GM18870 (cell line): ENCODE measurements at regions not wholly inside any gene's neighbourhood (a gene's known extent, or its start where the extent isn't known, plus 50 kb on each side); places are given as distances from the start of the nearest gene placed in this dataset.

Source experiments
- ATAC-seq: cut with Tn5 transposase; IDR thresholded peaks from one replicate; pipeline ENCODE4 v1.9.1; 2021; ENCODE audit warnings: moderate library complexity; ENCODE audit not compliant: unreplicated experiment

DNA sequence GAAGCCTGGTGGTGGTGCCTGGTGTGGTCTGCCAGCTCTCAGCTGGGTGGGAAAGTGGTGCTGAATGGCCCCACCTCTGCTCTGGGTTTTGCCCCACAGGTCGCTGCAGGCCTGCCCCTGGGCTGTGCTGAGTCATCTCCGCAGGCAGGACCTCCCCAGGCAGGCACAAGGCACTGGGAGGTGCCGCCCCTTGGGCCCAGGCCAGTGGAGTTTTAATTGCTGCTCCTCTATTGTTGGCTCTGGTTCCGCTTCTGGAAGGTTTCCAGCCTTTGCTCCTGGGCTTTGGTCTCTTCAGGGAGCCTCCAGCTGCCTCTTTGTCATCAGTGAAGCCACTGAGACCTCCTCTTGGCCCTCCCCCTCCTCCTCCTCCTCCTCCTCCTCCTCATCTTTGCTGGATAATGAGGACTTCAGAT lies 180.3 kb upstream of the GRB10 start:
- peak; percentile 65 for ATAC-seq

DNA sequence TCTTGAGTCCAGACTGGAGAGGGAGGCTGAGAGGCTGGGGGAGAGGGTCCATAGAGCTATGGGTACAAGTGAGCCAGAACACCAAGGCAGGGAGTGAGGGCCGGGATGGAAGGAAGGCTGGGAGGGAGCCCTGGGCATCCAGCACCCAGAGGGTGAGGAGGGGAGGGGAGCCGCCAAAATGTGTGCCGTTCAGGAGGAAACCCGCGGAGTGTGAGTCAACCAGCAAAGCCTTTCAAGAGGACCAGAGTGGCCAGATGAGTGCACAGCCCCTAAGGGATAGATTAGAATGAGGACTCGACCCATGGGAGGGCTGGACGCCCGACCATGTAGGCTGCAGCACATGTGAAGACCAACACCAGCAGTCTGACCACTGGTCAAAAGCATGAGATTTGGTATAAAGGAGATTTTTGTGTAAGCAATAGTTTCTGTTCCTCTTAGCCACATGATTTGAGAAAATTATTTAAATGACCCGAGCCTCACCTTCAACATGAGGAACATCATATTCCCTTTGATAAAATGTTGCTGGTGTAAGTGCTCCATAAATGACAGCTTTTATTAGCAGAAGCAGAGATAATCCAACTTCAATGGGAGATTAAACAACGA lies 179.7 kb upstream of the GRB10 start:
- ATAC-seq: peak; percentile 24

DNA sequence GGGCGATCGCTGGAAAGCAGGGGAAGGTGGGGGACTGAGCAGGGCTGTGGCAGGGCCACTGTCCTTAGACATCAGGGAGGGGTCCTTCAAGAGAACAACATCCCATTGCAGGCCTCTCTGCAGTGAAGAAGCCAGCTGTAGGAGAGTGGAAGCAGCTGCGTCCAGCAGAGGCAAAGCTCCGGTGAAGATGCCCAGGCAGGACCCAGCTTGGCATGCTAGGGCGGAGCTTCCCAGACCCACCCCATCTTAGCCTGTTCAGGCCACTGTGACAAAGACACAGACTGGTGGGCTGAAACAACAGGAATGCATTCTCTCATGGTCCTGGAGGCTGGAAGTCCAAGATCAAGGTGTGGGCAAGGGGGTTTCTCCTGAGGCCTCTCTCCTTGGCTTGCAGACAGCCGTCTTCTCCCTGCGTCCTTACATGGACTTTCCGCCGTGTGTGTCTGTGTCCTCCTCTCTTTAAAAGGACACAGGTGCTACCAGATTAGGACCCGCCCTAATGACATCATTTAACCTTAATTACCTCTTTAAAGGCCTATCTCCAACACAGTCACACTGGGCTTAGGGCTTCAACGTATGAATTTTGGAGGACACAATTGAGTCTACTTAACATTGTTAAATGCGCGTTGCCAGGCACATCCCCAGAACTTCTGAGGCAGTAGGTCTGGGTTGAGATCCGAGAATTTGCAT lies 178.1 kb upstream of the GRB10 start:
- ATAC-seq: no peak

DNA sequence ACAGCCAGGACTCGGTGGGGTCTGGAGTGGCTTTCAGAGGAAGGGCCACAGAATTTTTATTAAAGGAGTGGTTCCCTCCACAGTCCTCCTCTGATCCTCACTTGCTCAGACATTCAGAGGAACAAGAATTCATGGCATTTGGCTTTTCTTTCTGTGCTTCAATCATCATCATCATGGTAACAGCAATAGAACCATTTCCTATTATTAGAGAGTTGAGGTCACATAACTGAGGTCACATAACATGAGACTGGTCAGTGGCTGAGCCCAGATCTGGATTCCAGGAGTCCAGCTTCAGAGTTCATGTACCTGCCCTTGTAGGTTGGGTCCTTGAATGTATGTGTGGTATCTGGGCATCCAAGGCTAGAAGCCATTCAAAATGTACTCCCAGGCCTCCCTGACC lies 177.3 kb upstream of the GRB10 start:
- ATAC-seq: no peak

DNA sequence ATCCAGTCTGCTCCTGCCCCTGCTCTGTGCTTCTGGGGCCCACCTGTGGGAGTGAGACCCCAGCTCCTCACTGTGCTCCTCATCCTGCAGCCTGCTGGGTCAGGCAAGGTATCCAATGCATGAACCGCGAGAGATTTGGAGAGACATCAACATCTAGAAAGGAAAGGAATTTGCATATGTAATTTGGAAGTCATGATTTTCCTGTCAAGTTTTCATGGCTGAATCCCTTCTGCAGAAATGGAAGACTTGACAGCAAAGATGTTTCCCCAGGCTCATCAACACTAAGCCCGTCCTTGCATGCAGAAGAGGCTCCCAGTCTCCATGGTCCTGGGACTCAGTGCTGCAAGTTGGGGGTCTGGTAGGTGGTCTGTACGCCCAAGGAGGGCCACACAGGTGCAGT lies 176.9 kb upstream of the GRB10 start:
- no peak for ATAC-seq

DNA sequence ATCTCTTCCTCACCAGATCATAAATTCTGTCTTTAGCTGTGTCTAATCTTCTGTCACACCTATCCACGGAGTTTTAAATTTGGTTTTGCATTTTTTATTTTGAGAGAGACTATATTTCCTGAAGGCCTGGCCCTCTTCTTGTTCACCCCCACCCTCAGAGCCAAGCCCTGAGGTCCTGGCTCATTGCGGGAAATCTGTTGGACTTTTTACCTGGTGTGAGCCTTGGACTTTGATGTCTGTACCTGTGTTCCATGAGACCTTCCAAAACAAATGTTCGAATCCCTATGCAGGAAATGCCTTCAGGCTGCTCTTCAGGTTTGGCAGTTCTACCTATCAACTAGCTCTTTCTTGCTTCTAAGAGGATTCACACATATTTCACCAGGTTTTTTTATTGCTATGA lies 175.2 kb upstream of the GRB10 start:
- no peak for ATAC-seq

DNA sequence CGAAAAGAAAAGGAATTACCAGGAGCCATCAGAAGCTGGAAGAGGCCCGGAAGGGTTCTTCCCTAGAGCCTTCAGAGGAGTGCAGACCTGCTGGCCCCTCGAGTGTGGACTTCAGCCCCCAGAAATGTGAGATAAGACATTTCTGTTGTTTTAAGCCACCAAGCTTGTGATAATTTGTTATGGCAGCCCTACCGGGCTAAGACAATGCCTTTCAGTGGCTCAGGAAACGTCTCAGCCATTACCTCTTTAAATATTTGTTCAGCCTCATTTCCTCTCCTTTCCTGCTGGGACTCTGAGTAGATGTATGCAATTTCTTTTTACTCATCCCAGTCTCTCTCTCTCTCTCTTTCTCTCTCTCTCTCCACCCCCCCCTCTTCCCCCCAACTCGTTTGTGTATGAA lies 174.7 kb upstream of the GRB10 start:
- no peak for ATAC-seq

DNA sequence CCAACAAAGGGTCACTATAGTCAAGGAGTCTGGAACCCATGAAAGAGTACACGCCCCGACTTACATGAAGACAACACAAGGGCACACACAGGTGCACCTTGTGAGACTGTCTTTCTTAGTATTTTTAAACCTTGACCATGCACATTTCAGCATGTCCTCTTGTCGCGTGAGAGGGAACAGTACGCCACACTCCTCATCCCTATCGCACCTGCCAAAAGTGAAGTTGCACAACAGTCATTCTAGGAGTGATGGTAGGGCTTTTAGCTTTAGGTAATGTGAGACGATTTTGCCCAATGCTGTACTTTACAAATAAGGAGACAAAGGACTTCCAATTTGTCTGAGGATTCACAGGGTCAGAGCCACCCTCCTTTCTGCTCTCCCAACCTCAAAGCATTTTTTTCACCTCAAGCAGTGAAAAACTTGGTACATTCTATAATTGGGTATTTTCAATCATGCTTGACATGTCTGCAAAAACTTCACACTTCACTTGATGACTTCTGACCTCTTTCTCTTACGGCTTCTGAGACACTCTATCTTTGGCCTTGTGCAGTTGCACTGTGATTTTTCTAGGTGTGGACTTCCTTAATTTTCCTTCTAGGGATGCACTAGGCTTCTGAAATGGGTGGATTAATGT lies 173.9 kb upstream of the GRB10 start:
- no peak for ATAC-seq

DNA sequence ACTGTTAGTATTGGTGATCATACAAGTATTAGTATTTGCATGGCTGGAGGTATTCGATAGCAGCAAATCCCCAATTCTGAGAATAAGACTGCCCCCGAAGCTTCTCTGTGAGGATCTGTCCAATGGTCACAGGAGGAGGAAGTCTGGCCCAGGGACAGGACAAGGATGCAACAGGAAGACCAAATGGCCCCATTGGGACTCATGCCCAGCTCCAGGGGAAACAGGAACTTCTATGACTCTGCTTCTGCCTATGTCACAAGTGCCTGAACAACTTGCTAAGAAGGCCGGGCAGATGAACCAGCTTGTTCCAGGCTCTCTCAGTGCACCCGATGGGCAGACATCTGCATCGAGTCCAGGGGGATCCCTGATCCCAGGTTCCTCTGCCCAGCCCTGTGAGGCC lies 172.0 kb upstream of the GRB10 start:
- ATAC-seq: no peak

DNA sequence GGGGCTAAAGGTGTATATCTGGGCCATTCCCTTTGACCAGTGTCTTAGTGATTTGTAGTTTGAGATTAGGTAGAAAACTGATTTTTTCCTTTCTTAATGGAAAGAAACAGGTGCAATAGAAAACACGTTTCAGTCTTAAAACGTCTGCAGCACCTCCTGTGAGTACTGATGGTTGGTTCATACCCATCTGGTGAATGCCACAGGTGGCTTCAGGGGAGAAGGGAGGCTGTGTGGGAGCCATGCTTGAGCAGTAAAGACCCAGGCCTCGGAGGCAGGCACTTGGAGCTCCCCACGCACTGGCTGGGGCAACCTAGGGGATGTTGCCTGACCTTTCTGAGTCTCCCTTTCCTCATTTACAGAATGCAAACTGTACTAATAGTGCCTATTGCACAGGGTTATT lies 171.5 kb upstream of the GRB10 start:
- ATAC-seq: no peak

DNA sequence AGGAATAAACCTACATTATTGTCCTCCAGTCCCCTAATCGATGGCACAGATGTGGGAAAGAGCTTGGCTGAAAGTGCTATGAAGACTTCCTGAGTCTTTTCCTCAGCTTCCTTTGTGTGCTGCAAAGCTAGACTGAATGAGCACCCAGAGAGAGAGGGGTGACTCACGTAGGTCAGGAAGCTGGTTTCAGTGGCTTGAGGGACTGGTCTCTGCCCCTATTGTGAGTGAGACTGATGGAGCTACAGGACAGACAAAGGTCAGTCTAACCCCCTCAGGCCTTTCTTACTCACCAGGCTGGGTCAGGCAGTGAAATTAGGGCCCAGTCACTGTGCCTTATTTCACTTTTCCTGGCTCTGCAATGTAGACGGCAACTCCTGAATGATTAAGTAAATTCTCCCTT lies 171.1 kb upstream of the GRB10 start:
- ATAC-seq: no peak

DNA sequence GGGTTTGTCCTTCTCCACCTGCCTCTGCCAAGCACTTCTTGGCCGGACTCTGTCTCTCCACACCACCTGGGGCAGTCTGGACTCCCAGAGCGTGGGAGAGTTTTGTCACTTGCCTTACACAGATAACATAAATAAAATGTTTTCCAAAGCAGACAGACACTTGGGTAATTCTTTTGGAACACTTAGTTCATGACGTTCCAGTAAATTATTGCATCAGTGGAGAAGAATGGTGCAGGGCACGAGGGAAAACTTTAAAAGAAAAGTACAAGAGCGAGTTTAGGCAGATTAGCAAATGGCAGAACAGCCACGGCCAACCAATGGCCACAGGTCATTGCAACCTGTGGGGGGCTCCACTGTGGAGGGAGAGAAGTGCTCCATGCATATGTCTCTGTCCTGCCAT lies 170.6 kb upstream of the GRB10 start:
- no peak for ATAC-seq

DNA sequence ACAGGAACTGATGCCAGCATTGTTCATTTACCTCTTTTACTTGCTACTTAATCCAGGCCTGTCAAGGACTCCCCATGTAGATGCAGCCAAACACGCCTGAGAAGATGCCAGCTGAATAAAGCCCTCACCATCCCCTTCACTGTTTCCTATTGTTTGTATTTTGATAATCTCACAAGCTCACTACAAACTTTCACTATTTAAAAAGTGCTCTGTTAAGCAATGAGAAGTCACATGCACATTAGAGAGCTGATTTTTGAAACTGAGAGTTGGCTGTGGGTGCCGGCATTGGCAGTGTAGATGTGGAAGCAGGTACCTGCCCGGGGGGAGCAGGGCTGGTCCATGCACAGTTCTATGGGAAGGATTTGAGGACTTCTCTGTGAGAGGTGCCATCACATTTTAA lies 169.8 kb upstream of the GRB10 start:
- no peak for ATAC-seq

DNA sequence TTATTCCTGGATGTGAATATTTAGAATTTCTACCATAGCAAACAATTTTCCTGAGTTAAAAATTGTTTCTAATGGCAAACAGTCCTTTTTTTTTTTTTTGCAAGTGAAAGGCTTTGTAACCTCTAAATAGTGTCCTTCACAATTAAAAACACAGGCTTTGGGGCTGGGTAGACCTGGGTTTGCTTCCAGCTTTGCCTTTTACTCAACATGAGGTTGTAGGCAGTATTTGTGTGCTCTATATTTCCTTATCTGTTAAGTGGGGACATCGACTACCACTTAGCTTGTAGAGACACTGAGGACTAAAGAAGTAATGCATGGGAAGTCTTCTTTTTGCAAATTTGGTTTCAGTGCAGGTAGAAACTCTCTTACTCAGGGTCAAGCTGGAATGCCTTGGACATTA lies 169.4 kb upstream of the GRB10 start:
- no peak for ATAC-seq

DNA sequence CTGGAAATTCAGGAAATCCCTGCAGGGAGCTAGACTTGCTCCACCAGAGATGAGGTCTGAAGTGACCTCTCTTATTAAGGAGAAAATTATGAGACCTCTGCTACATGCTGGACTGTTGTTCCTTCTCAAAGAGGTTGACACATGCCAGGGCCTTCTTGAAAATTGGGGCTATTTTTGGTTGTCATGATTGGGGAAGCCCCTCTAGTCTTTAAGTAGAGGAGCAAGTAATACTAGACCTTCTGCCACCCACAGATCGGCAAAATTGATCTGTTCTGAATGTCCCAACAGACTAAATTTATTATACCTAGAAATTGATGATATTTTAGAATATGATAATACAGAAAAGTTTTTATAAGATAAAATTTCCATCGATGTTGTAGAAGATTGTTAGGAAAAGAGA lies 160.8 kb upstream of the GRB10 start:
- no peak for ATAC-seq

DNA sequence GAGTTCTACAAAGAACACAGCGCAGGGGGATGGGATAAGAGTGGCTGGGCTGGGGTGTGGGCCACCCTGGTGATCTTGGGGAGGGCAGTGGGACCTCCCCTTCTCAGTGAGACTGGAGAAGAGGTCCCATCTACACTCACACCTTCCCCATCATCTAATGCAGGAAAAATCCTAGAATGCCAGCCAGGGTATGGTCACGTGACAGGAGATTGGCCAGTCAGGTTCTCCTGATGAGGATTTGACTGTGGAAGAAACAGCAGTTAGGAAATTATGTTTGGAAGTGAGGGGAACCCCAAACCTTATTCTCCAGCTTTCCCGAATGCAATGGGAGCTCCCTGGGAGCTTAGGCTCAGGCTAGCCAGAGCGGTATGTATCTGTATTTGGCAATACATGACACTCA lies 158.8 kb upstream of the GRB10 start:
- no peak for ATAC-seq

DNA sequence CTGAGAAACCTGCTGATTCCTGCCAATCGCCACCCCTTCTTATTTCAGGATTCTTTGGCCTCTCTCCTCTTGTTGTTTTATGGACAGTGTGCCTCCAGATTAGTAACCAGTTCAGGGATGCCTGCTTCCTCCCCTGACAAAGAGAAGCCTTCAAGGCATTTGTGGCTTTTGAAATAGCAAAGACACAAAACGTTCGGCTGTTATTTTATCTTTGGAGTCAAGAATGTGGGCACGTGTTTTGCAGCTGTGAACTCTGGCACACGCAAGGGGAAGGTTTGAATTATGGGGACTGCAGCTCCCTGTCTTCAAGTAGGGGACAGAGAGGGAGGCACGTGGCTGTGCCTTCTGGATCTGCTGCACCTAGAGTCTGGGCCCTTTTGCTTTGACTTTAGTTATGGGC lies 157.9 kb upstream of the GRB10 start:
- ATAC-seq: no peak

DNA sequence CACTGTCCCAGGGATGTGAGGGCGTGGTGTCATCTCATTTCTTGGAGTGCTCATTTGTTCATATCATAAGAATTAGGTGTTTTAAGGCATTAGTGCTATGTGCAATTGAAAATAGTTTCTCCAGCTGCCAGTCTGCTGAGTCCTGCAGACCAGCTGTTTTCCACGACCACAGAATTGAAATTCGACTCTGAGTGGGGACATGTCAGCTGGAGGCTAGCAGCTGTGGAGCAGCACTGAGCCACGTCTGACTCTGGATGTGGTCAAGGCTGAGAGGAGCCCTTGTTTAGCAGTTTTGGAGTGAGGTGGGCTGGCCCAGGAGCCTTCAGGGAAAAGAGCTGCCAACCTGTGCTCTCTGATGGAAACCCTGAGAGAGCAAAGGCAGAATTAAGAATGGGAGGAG lies 156.3 kb upstream of the GRB10 start:
- ATAC-seq: no peak

DNA sequence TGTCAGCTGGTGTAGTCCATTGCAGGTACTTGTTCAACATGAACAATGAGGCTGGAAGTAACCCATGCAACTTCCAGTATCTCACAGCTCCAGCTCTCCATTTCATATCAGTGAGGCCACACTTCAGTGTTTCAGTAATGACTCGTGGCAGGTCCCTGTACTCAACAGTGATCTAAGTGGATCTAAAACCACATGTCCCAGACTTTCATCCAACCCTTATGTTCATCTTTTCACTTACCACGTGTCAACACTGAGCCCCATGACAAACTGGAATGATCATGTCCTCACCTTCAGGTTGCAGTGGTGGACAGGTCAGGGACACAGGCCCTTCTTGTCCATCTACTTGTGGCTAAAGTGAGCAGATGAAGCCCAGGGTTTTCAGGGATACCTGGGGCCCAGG lies 155.0 kb upstream of the GRB10 start:
- no peak for ATAC-seq

DNA sequence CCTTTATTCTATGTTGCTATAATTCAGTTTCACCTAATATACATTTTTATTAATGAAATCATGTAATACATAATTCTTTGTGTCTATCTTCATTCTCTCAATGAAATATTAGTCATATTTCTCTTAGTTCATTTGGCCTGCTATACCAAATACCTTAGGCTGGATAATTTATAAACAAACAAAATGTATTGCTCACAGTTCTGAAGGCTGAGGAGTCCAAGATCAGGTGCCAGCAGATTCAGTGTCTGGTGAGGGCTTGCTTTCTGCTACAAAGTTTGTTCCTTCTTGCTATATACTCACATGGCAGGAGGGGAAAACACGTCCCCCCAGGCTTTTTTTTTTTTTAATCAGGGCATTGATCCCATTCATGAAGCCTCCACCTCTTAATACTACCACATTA lies 143.4 kb upstream of the GRB10 start:
- no peak for ATAC-seq

DNA sequence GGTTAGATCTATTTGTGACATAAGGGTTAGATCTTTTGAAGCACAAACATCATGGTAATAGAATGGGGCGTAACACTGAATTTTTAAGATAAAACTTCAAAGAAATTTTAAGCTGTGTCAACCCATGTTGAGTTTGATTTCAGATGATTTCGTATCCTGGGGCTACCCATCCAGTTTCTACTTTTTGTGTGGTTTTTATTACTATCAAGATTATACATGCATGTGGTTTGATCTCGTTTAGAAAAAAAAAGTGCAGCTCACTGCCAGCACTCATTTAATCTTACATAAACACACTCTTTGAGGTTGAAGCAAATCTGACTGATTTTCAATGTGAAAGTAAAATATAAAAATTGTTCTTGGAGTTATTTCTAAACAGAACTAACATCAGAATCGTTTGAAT lies 140.8 kb upstream of the GRB10 start:
- ATAC-seq: no peak

DNA sequence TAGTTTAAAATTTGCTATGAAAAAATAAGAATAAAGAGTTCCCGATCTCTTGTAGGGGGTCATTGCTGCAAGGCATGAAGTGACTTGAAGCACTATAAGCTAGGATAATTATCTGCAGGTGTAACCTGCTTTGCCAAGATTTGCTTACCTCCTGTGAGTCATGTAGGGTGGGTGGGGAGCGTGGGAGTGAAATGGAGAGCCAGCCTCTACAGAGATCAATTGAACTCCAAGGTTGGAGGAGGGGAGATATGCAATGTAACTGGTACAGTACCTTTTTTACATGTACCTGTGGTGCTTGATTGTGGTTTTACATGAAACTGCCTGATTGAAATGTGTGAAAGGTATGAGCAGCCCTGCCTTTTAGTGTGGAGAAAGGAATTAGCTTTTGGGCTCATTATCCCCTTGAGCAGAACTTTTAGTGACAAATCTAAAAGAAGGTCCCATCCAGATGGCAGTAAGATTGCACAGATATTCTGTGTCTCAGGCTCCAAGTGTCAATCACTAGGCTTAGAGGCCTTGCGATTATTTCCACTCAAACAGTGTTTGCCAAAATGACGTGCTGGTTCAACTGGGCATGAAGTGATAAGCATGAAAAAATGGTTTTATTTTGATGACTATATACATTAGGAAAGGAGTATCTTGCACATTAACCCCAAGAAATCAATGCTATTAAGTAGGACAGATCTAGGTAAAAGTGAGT lies 138.6 kb upstream of the GRB10 start:
- ATAC-seq: no peak
